K562 (cell line): ENCODE measurements at regions not wholly inside any gene's neighbourhood (a gene's known extent, or its start where the extent isn't known, plus 50 kb on each side); places are given as distances from the start of the nearest gene placed in this dataset.

ENCODE experiments used
- ATAC-seq: fragments of 200-7000 bp; cut with Tn5 transposase; 3 replicates; pipeline ENCODE4 v1.9.1; 2020; ENCODE audit warnings: moderate library complexity
- BruUV-seq: library from RNA; stranded (reverse); fragments of 400-500 nt; replicated peaks from 2 replicates; lab custom pipeline; 2021; lab: Mats Ljungman, UMichigan
- CTCF ChIA-PET: fragments of 300-600 bp; formaldehyde crosslinking; extraction: SDS; loops from one replicate; lab custom pipeline; 2021; ENCODE audit warnings: low intra/inter-chr PET ratio; lab: Yijun Ruan, JAX
- POLR2A ChIA-PET: fragments of 300-600, 350-650 bp; sonication (Branson Sonifier 250); formaldehyde crosslinking; extraction: SDS; loops from one replicate; lab custom pipeline; 2021; ENCODE audit warnings: antibody characterized with exemption, inconsistent platforms; lab: Yijun Ruan, JAX
- DNase-seq, 4 experiments: peaks; one replicate each; pipeline versions ENCODE4 v3.0.0 to v3.0.0-alpha.2; 2011 to 2018; ENCODE audit warnings: low spot score in 3 of 4, mixed read lengths in 3 of 4; ENCODE audit errors: extremely low read depth in 1 of 4
- FAIRE-seq: peaks from 2 replicates; lab custom pipeline; 2011; peaks lifted over from hg19 to GRCh38; lab: Jason Lieb, UNC
- H2AFZ ChIP-seq: 2 replicates; pipeline ENCODE4 v1.6.0; 2011; ENCODE audit warnings: low read depth, low read length, control low read depth, inconsistent platforms
- H3K27ac ChIP-seq: fragments of 200-600 bp; 3 replicates; pipeline ENCODE4 v1.8.0; 2011; ENCODE audit warnings: low read depth, mild to moderate bottlenecking, control low read depth, inconsistent platforms, low read length, moderate library complexity, mixed read lengths; ENCODE audit errors: extremely low read depth
- H3K27me3 ChIP-seq, 2 experiments: fragments of 300-600 bp in 1 of 2; 2 replicates in 1 of 2; 3 replicates in 1 of 2; pipeline versions ENCODE4 v1.6.0 to v1.8.0; 2011; ENCODE audit warnings: inconsistent platforms in 2 of 2, low read length in 2 of 2, mild to moderate bottlenecking in 1 of 2, mixed read lengths in 1 of 2, moderate library complexity in 1 of 2; ENCODE audit not compliant: control insufficient read depth in 2 of 2, insufficient read depth in 2 of 2
- H3K36me3 ChIP-seq: fragments of 300-600 bp; 3 replicates; pipeline ENCODE4 v1.8.0; 2011; ENCODE audit warnings: mild to moderate bottlenecking, low read length, inconsistent platforms; ENCODE audit not compliant: control insufficient read depth, insufficient read depth
- H3K4me1 ChIP-seq, 2 experiments: fragments of 200-600 bp in 1 of 2; replicated peaks in 1 of 2; 2 replicates in 1 of 2; 3 replicates in 1 of 2; pipeline versions ENCODE4 v1.5.1 to v1.8.0; 2011; ENCODE audit warnings: inconsistent platforms in 2 of 2, low read length in 2 of 2, mild to moderate bottlenecking in 1 of 2, mixed read lengths in 1 of 2, moderate library complexity in 1 of 2; ENCODE audit not compliant: control insufficient read depth in 2 of 2, insufficient read depth in 2 of 2
- H3K4me2 ChIP-seq: 2 replicates; pipeline ENCODE4 v1.6.1; 2011; ENCODE audit warnings: low read length, control low read depth, inconsistent platforms, mixed read lengths; ENCODE audit not compliant: insufficient read depth
- H3K4me3 ChIP-seq: fragments of 200-600 bp; sonication (generic), shearing (Covaris generic); 2 replicates; pipeline ENCODE4 v1.5.1; 2016; ENCODE audit warnings: control low read depth, inconsistent platforms
- H3K79me2 ChIP-seq: fragments of 200-600 bp; 3 replicates; pipeline ENCODE4 v1.8.0; 2011; ENCODE audit warnings: low read length, inconsistent platforms; ENCODE audit not compliant: control insufficient read depth, insufficient read depth
- H3K9ac ChIP-seq, 2 experiments: 2 replicates each; pipeline versions ENCODE4 v1.6.0 to v1.6.1; 2011; ENCODE audit warnings: low read depth in 2 of 2, low read length in 2 of 2, control low read depth in 1 of 2, inconsistent platforms in 1 of 2, mild to moderate bottlenecking in 1 of 2, mixed read lengths in 1 of 2; ENCODE audit not compliant: insufficient read depth in 1 of 2
- H3K9me1 ChIP-seq: one replicate; pipeline ENCODE4 v1.6.0; 2011; ENCODE audit warnings: inconsistent platforms, mild to moderate bottlenecking, low read length, moderate library complexity; ENCODE audit not compliant: control insufficient read depth, insufficient read depth
- H3K9me3 ChIP-seq: replicated peaks from 2 replicates; pipeline ENCODE4 v1.5.1; 2011; ENCODE audit warnings: low read depth, low read length, inconsistent platforms; ENCODE audit not compliant: control insufficient read depth, insufficient read depth
- H4K20me1 ChIP-seq: replicated peaks from 2 replicates; pipeline ENCODE4 v1.6.1; 2011; ENCODE audit warnings: low read length, inconsistent platforms, mixed read lengths; ENCODE audit not compliant: control insufficient read depth, insufficient read depth
- ATF1 ChIP-seq, 2 experiments: fragments of 450-650 bp in 1 of 2; IDR thresholded peaks; 2 replicates each; pipeline ENCODE4 v1.6.1; 2016; ENCODE audit warnings: missing compliant biosample characterization in 1 of 2, missing genetic modification characterization in 1 of 2
- HDAC2 ChIP-seq: fragments of 450-650 bp; IDR thresholded peaks from 2 replicates; pipeline ENCODE4 v1.6.1; 2016; ENCODE audit warnings: mild to moderate bottlenecking
- LCOR ChIP-seq: sonication (generic); formaldehyde crosslinking; IDR thresholded peaks from 2 replicates; pipeline ENCODE4 v1.8.0; 2022; ENCODE audit warnings: mild to moderate bottlenecking, missing genetic modification reagents
- PRMT5 ChIP-seq: sonication (generic); formaldehyde crosslinking; IDR thresholded peaks from 2 replicates; pipeline ENCODE4 v1.5.0; 2020; ENCODE audit warnings: missing genetic modification reagents
- SIX5 ChIP-seq, 2 experiments: IDR thresholded peaks; 2 replicates each; pipeline ENCODE4 v1.6.1; 2011; ENCODE audit warnings: low read length in 2 of 2, borderline replicate concordance in 1 of 2, low read depth in 1 of 2, mild to moderate bottlenecking in 1 of 2, moderate library complexity in 1 of 2; ENCODE audit not compliant: insufficient read depth in 1 of 2
- U2AF2 ChIP-seq: fragments of 200-400 bp; formaldehyde crosslinking; optimal IDR thresholded peaks from 2 replicates; pipeline ENCODE3; 2017; ENCODE audit warnings: low read depth, mild to moderate bottlenecking, low read length
- ZNF644 ChIP-seq: fragments of 200-800 bp; sonication (Bioruptor generic); IDR thresholded peaks from 2 replicates; pipeline ENCODE4 v1.6.1; 2016; ENCODE audit warnings: low read depth, missing genetic modification characterization, missing compliant biosample characterization
- WGBS: fragments of 100-300 bp; shearing (Covaris generic); methylation state at CpG from one replicate; pipeline ENCODE4 v1.1.6; 2016; ENCODE audit warnings: low coverage, mixed read lengths; ENCODE audit not compliant: insufficient coverage; ENCODE audit errors: missing lambda C conversion rate; 5-methylcytosine and 5-hydroxymethylcytosine counted together
- in situ Hi-C: fragments of 300-500 bp; cut with MboI; formaldehyde crosslinking; loops from 4 replicates; pipeline ENCODE4 v1.15.0; 2018; ENCODE audit warnings: inconsistent platforms, mixed read lengths
- intact Hi-C: fragments of 100-400 bp; cut with micrococcal nuclease; formaldehyde crosslinking; loops from 2 replicates; pipeline ENCODE4 v1.14.2; 2022
- TF ChIP-seq, protein P1 (sequence below): sonication (generic); formaldehyde crosslinking; IDR thresholded peaks from 2 replicates; pipeline ENCODE4 v1.8.0; 2023; ENCODE audit warnings: mild to moderate bottlenecking, missing genetic modification reagents

DNA sequence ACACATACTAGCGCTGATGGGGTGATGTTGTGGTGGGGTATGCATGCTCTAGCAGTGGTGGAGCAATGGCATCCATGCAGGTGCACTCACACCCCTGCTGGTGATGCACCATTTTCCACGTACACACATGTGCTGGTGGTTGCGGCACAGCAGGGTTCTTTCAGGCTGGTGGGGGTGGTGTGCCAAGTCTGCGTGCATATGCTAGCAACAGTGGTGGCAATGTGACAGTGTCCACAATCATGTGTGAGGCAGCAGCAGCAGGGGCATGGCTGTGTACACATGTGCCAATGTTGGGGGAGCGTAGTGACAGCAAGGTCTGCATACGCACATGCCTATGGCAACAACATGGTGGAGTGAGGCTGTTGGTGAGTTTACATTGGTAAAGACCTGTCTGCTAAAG, 148.1 kb downstream of the ZWINT start:
- H3K4me1 ChIP-seq: no peaks in the 10 kb centered on the region
- H3K4me3 ChIP-seq: no peak overlapping the region
- no peaks in the 10 kb centered on the region for H3K9me1 ChIP-seq
- no peak overlapping the region for H3K9ac ChIP-seq
- intact Hi-C loops (no loop called here), in situ Hi-C loops (no loop called here)
- ChIA-PET CTCF (no interaction called here), POLR2A (no interaction called here)
- no peaks in the 10 kb centered on the region; the same call in 1 of the 2 replicates for H3K9me3 ChIP-seq
- H3K27ac ChIP-seq: no peak overlapping the region
- no peaks in the 10 kb centered on the region for H3K27me3 ChIP-seq
- no peaks in the 10 kb centered on the region for H4K20me1 ChIP-seq
- H3K36me3 ChIP-seq: no peaks in the 10 kb centered on the region
- H3K79me2 ChIP-seq: no peaks in the 10 kb centered on the region
- WGBS: 3% methylated on average over 6 of the region's 6 CpGs
- TF ChIP-seq LCOR (CRISPR knock-in tag) (no peak), ZNF644 (tag) (no peak), PRMT5 (CRISPR knock-in tag) (no peak), U2AF2 (no peak), SIX5 (IDR thresholded peaks at IDR 0.05; ENCODE audit: borderline replicate concordance in 1 of 2, insufficient read depth in 1 of 2, low read depth in 1 of 2, low read length in 2 of 2) (no peak)
- FAIRE-seq (no peak), DNase-seq (no peak), ATAC-seq (no peak)
- no peak overlapping the region for H2AFZ ChIP-seq
- no TSS peak for BruUV-seq
- H3K4me2 ChIP-seq: no peak overlapping the region

DNA sequence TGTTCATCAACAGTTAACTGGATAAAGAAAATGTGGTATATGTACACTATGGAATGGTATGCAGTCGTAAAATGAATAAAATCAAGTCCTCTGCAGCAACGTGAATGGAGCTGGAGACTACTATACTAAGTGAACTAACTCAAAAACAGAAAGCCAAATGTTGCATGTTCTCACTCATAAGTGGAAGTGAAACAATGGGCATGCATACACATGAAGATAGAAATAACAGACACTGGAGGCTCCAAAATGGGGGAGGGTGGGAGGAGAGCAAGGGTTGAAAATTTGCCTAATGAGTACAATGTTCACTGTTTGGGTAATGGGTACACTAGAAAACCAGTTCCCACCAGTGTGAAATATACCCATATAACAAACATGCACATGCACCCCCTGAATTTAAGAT, 179.5 kb downstream of the ZWINT start:
- Histone ChIP-seq H2AFZ (no peak overlapping the region), H3K4me2 (no peak overlapping the region), H3K4me1 (no peaks in the 10 kb centered on the region), H3K9me1 (no peaks in the 10 kb centered on the region), H3K9me3 (no peaks in the 10 kb centered on the region), H3K9ac (no peak overlapping the region), H3K27ac (no peak overlapping the region), H4K20me1 (no peaks in the 10 kb centered on the region), H3K79me2 (no peaks in the 10 kb centered on the region), H3K27me3 (no peaks in the 10 kb centered on the region), H3K4me3 (no peak overlapping the region), H3K36me3 (no peaks in the 10 kb centered on the region)
- ATAC-seq: no peak
- TF ChIP-seq HDAC2: no peak
- TF ChIP-seq ATF1 (CRISPR knock-in tag; IDR thresholded peaks at IDR 0.05): no peak
- no peak for TF ChIP-seq ATF1 (tag; IDR thresholded peaks at IDR 0.05)
- TF ChIP-seq LCOR (CRISPR knock-in tag): no peak
- TF ChIP-seq, protein P1, sequence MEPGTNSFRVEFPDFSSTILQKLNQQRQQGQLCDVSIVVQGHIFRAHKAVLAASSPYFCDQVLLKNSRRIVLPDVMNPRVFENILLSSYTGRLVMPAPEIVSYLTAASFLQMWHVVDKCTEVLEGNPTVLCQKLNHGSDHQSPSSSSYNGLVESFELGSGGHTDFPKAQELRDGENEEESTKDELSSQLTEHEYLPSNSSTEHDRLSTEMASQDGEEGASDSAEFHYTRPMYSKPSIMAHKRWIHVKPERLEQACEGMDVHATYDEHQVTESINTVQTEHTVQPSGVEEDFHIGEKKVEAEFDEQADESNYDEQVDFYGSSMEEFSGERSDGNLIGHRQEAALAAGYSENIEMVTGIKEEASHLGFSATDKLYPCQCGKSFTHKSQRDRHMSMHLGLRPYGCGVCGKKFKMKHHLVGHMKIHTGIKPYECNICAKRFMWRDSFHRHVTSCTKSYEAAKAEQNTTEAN (CRISPR knock-in tag): no peak
- in situ Hi-C loops: no loop called here
- WGBS: 0% methylated on average over 2 of the region's 2 CpGs
- no peak for DNase-seq
- CTCF ChIA-PET: no interaction called here
- no peak for FAIRE-seq
- POLR2A ChIA-PET: no interaction called here
- BruUV-seq: no TSS peak
- intact Hi-C loops: no loop called here
